HPDE6-E6E7 (cell line): ENCODE measurements at regions not wholly inside any gene's neighbourhood (a gene's known extent, or its start where the extent isn't known, plus 50 kb on each side); places are given as distances from the start of the nearest gene placed in this dataset.
"Not testable (repeated sequence)": the region's sequence is repeated elsewhere in the genome, so short reads cannot be mapped to it uniquely, and the experiment has no call there.

Source experiments
- DNase-seq: peaks from one replicate; pipeline ENCODE4 v3.0.0; 2011; ENCODE audit warnings: missing footprints; ENCODE audit errors: extremely low spot score

- DNase-seq, result peak; percentile 44
Measured at GRCh38 chr4:3955321-3956164, 189.4 kb downstream of the ADRA2C start.

DNA sequence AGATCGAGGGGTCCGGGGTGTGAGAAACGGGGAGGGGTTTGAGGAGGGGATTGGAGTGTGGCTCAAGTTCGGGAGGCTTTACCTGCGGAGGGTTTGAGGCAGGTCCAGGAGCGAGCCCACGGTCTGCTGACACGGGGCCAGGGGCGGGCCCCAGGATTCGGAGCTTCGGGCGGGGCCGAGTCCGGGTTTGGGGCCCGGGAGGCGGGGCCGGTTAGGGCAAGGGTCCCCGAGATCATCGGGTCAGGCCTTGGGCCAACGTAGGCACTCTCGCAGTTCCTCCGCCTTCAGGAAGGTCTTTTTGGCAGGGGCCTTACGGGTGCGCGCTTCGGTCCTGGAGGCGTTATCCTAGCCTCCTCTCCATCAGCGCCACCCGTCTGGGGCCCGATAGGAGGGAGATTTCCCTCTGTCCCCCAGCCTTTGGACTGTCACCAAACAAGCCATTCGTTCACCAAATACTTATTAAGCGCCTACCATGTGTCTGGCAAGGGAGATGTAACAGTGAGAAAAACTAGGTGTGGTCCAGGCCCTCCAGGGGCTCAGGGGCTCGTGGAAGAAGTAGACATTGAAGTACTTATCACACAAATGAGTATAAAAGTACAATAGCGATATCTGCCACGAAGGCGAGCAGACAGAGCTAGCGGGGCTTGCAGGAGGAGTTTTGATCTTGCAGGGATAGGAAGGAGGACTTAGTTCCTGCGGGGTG, 190.1 kb downstream of the ADRA2C start:
- not testable (repeated sequence) for DNase-seq

DNA sequence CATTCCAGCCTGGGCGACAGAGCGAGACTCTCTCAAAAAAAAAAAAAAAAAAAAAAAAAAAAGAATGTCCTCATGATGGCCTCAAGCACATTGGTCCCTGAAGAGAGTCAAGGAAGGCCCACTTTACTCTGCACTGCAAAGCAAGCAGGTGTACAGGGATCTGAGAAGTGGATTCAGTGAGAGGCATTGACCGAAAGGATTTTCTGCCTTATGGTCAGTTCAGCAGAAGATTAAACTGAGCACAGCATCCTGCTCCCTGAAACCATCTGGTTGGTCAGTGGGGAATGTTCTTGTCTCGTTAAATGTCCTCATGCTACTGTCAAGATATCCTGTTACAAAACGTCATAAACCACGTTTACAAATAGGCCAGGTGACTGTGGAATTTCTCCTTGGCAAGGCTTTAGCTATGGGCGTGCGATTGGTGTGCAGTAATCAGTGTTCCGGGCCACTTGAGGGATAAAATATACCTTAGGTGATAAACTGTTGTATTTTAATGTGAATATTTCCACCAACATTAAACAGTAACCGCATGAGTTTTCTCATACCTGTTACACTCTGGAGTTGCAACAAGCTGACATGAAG, 195.0 kb downstream of the ADRA2C start:
- not testable (repeated sequence) for DNase-seq

DNA sequence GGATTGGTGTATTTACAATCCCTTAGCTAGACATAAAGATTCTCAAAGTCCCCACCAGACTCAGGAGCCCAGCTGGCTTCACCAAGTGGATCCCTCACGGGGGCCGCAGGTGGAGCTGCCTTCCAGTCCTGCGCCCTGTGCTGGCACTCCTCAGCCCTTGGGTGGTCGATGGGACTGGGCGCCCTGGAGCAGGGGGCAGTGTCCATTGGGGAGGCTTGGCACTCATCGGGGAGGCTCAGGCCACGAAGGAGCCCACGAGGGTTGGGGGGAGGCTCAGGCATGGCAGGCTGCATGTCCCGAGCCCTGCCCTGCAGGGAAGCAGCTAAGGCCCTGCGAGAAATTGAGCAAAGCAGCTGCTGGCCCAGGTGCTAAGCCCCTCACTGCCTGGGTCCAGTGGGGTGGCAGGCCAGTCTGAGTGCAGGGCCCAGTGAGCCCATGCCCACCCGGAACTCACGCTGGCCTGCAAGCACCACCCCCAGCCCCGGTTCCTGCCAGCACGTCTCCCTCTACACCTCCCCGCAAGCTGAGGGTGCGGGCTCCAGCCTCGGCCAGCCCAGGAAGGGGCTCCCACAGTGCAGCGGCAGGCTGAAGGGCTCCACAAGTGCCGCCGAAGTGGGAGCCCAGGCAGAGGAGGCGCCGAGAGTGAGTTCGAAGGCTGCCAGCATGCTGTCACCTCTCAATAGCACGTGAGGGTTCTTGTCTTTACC, 198.5 kb downstream of the ADRA2C start:
- not testable (repeated sequence) for DNase-seq

GRCh38 chr4:3967204-3967603, 201.0 kb downstream of the ADRA2C start:
- DNase-seq, result not testable (repeated sequence)

- DNase-seq, result not testable (repeated sequence)
Measured at GRCh38 chr4:3972626-3973025, 206.4 kb downstream of the ADRA2C start.

- DNase-seq, result not testable (repeated sequence)
Measured at GRCh38 chr4:3973581-3974200, 207.5 kb downstream of the ADRA2C start.

DNA sequence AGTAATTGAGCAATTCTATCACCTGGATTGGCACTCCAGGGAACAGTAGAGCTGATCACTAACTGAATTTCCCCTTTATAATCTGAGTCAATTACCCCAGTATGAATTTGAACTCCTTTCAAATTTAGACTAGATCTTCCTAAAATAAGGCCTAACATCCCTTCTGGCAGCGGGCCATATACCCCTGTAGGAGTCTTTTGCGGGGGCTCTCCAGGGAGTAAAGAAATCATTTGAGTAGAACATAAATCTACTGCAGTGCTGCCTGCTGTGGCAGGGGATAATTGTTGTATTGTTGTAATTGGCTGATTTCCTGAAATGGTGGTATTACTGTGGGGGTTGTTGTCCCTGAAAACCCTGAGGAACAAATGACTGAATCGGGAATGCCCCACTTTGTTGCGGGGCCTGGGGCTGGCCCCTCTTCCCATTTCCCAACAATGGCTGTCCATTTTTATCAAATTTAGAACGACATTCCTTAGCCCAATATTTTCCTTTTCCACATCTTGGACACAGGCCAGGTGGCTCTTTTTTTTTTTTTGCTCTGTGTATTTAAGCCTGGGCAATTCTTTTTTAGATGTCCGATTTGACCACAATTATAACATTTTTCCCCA, 217.4 kb downstream of the ADRA2C start:
- DNase-seq, result not testable (repeated sequence)

DNA sequence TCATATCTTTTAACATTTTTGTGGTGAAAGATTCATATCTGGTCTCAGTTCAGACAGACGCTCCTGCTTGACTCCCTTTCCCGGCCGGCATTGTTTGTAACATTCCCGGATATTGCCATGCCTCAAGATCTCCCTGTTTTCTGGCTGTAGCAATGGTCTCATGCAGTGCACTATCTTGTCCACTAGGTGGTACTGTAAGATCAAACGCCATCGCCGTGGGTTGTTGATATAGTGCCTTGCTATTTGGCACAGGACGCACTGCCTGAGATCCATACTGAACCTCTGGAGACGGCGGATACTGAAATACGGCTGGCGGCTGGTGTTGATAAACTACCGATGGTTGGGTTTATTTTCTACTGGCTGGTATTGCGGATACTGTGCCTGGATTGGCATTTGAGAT, 218.6 kb downstream of the ADRA2C start:
- DNase-seq, result not testable (repeated sequence)

- not testable (repeated sequence) for DNase-seq
Measured at GRCh38 chr4:3986412-3986811, 220.2 kb downstream of the ADRA2C start.

- DNase-seq, result not testable (repeated sequence)
Measured at GRCh38 chr4:3997386-3997785, 229.3 kb downstream of the OTOP1 start.

DNA sequence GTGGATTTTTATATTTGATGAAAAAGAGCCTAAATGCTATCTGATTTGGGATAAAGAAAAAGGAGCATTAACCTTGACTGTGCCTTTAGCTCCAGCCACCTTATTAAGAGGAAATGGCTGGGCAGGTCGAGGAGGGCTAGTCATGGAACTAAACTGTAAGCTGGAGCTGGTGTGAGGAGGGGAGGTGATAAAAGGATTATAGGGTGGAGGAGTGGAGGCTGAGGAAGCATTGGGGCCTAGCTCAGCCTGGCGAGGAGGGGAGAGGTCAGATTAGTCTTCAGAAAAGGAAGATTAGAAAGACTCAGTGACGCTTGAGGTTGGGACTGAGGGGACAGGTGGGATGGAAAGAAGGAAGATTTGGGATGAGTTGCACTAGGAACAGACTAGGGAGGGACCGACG, 222.7 kb downstream of the OTOP1 start:
- DNase-seq, result not testable (repeated sequence)

- DNase-seq, result not testable (repeated sequence)
Measured at GRCh38 chr4:4004702-4005101, 222.0 kb downstream of the OTOP1 start.

DNA sequence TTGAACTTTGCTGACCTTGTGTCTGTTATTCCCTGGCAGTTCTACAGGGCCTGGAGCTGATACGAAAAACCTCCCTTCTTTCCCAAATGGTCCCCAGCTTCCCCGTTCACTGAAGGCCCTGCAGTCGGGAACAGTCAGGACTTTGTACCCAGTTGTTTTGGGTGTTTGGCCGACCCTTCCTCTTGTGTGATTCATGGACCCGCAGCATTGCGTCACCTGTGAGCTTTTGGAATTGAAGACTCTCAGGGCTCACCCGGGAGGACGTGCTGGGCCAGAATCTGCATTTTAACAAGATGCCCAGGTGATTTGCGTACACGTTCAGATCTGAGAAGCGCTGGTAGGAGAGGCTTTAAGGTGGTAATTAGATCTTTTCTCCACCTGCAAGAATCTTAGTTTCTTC, 220.4 kb downstream of the OTOP1 start:
- not testable (repeated sequence) for DNase-seq

GRCh38 chr4:4019071-4019470, 207.7 kb downstream of the OTOP1 start:
- DNase-seq, result not testable (repeated sequence)

- not testable (repeated sequence) for DNase-seq
Measured at GRCh38 chr4:4021161-4021560, 205.6 kb downstream of the OTOP1 start.

DNA sequence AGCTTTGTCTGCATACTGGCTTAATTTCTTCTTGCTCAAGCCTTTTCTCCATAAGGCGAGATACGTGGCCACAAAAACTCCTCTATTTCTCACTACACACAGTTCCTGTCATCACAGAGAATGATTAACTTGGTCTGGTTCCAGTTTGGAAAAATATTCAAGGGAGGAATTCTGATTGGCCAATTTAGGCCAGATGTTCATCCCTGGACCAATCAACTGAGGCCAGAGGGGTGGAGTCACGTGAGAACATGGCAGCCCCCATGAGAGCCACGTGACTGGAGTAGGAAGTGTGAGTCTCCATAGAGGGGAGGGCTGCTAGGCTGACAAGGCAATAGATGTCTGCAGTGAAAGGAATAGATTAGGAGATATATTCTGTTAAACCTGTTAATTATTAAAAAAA, 200.0 kb downstream of the OTOP1 start:
- not testable (repeated sequence) for DNase-seq

DNA sequence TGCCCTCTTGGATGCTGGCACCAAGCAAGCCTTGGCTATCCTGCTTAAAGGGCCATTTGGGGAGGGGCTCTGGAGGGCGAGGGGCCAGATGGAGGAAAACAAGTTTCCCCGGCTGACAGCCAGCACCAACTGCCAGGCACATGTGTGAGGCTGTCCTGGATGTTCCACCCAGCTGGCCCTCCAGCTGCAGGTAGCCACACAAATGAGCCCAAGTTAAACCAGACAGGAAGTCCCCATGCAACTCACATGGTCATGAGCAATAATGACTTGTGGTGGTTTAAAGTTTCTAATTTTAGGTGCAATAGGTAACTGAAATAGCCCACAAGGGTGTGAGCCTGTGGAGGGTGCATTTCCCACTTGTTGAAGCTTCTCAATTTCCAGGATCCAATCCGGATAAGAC, 198.0 kb downstream of the OTOP1 start:
- DNase-seq, result not testable (repeated sequence)

- DNase-seq, result not testable (repeated sequence)
Measured at GRCh38 chr4:4030509-4030908, 196.2 kb downstream of the OTOP1 start.

- not testable (repeated sequence) for DNase-seq
Measured at GRCh38 chr4:4031446-4032135, 195.1 kb downstream of the OTOP1 start.
